Retinal pigment epithelial cell (primary cell): ENCODE measurements at regions not wholly inside any gene's neighbourhood (a gene's known extent, or its start where the extent isn't known, plus 50 kb on each side); places are given as distances from the start of the nearest gene placed in this dataset.
A peak's percentile ranks its signal among the peaks of the same experiment; 100 is the strongest.

Source experiments
- DNase-seq: peaks from one replicate; pipeline ENCODE4 v3.0.0-alpha.2; 2010; ENCODE audit warnings: low read depth
- H3K4me3 ChIP-seq: 2 replicates; pipeline ENCODE4 v1.5.1; 2011; ENCODE audit warnings: mild to moderate bottlenecking, low read length, control low read depth, moderate library complexity
- CTCF ChIP-seq: conservative IDR thresholded peaks from 2 replicates; pipeline ENCODE4 v1.5.1; 2011; ENCODE audit warnings: low read depth, low read length, control low read depth, inconsistent platforms

GRCh38 chr17:13909901-13910519 lies 159.3 kb upstream of the COX10 start:
- peak; percentile 10 for TF ChIP-seq CTCF
- no peak overlapping the region for H3K4me3 ChIP-seq
- DNase-seq: no peak

GRCh38 chr17:13917634-13918033 lies 151.7 kb upstream of the COX10 start:
- no peak for TF ChIP-seq CTCF
- no peak overlapping the region for H3K4me3 ChIP-seq
- DNase-seq: no peak

GRCh38 chr17:13918247-13918646 lies 151.1 kb upstream of the COX10 start:
- no peak for TF ChIP-seq CTCF
- H3K4me3 ChIP-seq: no peak overlapping the region
- no peak for DNase-seq

GRCh38 chr17:13919818-13920217 lies 149.5 kb upstream of the COX10 start:
- no peak for DNase-seq
- TF ChIP-seq CTCF: no peak
- H3K4me3 ChIP-seq: no peak overlapping the region

- TF ChIP-seq CTCF: no peak
- no peak for DNase-seq
Measured at GRCh38 chr17:13920413-13920812, 148.9 kb upstream of the COX10 start.

GRCh38 chr17:13921841-13922776 lies 147.2 kb upstream of the COX10 start:
- no peak overlapping the region for H3K4me3 ChIP-seq
- no peak for TF ChIP-seq CTCF
- DNase-seq: no peak

More at GRCh38 chr17:13920413-13920812, 148.9 kb upstream of the COX10 start:
- H3K4me3 ChIP-seq: no peak overlapping the region
